HEK293T (cell line): ENCODE measurements at regions not wholly inside any gene's neighbourhood (a gene's known extent, or its start where the extent isn't known, plus 50 kb on each side); places are given as distances from the start of the nearest gene placed in this dataset.
"Not testable (repeated sequence)": the region's sequence is repeated elsewhere in the genome, so short reads cannot be mapped to it uniquely, and the experiment has no call there.

Experiments
- CTCF ChIA-PET: fragments of 350-600 bp; formaldehyde crosslinking; extraction: SDS; loops from one replicate; lab custom pipeline; 2021; ENCODE audit warnings: antibody characterized with exemption, inconsistent platforms; lab: Yijun Ruan, JAX
- POLR2A ChIA-PET: fragments of 350-600 bp; formaldehyde crosslinking; extraction: SDS; loops from one replicate; lab custom pipeline; 2020; ENCODE audit warnings: antibody characterized with exemption, inconsistent platforms; lab: Yijun Ruan, JAX
- DNase-seq: peaks from one replicate; pipeline ENCODE4 v3.0.0; 2012; ENCODE audit warnings: mixed read lengths; ENCODE audit errors: extremely low spot score
- ARNT ChIP-seq: fragments of 450-650 bp; IDR thresholded peaks from 2 replicates; pipeline ENCODE4 v1.6.1; 2017; ENCODE audit warnings: mild to moderate bottlenecking
- BHLHE40 ChIP-seq: fragments of 450-650 bp; IDR thresholded peaks from 2 replicates; pipeline ENCODE4 v1.6.1; 2016; ENCODE audit warnings: mild to moderate bottlenecking, moderate library complexity, borderline replicate concordance
- CTBP1 ChIP-seq: fragments of 450-650 bp; IDR thresholded peaks from 2 replicates; pipeline ENCODE4 v1.6.1; 2016; ENCODE audit warnings: borderline replicate concordance
- FOXA1 ChIP-seq: fragments of 450-650 bp; IDR thresholded peaks from 2 replicates; pipeline ENCODE4 v1.6.1; 2016; ENCODE audit warnings: mild to moderate bottlenecking
- FOXK2 ChIP-seq: fragments of 450-650 bp; IDR thresholded peaks from 2 replicates; pipeline ENCODE4 v1.6.1; 2016; ENCODE audit warnings: mild to moderate bottlenecking
- FOXM1 ChIP-seq: fragments of 450-650 bp; IDR thresholded peaks from 2 replicates; pipeline ENCODE4 v1.6.1; 2017; ENCODE audit warnings: mild to moderate bottlenecking, borderline replicate concordance
- HDGF ChIP-seq: fragments of 450-650 bp; IDR thresholded peaks from 2 replicates; pipeline ENCODE4 v1.6.1; 2017; ENCODE audit warnings: antibody characterized with exemption, borderline replicate concordance
- L3MBTL2 ChIP-seq: fragments of 450-650 bp; conservative IDR thresholded peaks from 2 replicates; pipeline ENCODE4 v1.6.1; 2016; ENCODE audit warnings: mild to moderate bottlenecking
- LEF1 ChIP-seq: fragments of 450-650 bp; IDR thresholded peaks from 2 replicates; pipeline ENCODE4 v1.6.1; 2017; ENCODE audit warnings: mild to moderate bottlenecking, borderline replicate concordance
- NFRKB ChIP-seq: fragments of 450-650 bp; IDR thresholded peaks from 2 replicates; pipeline ENCODE4 v1.6.1; 2016; ENCODE audit warnings: mild to moderate bottlenecking, moderate library complexity
- PKNOX1 ChIP-seq: fragments of 450-650 bp; IDR thresholded peaks from 2 replicates; pipeline ENCODE4 v1.6.1; 2016
- SP1 ChIP-seq: fragments of 450-650 bp; IDR thresholded peaks from 2 replicates; pipeline ENCODE4 v1.6.1; 2017
- SUZ12 ChIP-seq: fragments of 450-650 bp; IDR thresholded peaks from 2 replicates; pipeline ENCODE4 v1.6.1; 2016; ENCODE audit warnings: mild to moderate bottlenecking
- TARDBP ChIP-seq: fragments of 450-650 bp; IDR thresholded peaks from 2 replicates; pipeline ENCODE4 v1.6.1; 2016
- ZNF384 ChIP-seq: fragments of 450-650 bp; IDR thresholded peaks from 2 replicates; pipeline ENCODE4 v1.6.1; 2016

DNA sequence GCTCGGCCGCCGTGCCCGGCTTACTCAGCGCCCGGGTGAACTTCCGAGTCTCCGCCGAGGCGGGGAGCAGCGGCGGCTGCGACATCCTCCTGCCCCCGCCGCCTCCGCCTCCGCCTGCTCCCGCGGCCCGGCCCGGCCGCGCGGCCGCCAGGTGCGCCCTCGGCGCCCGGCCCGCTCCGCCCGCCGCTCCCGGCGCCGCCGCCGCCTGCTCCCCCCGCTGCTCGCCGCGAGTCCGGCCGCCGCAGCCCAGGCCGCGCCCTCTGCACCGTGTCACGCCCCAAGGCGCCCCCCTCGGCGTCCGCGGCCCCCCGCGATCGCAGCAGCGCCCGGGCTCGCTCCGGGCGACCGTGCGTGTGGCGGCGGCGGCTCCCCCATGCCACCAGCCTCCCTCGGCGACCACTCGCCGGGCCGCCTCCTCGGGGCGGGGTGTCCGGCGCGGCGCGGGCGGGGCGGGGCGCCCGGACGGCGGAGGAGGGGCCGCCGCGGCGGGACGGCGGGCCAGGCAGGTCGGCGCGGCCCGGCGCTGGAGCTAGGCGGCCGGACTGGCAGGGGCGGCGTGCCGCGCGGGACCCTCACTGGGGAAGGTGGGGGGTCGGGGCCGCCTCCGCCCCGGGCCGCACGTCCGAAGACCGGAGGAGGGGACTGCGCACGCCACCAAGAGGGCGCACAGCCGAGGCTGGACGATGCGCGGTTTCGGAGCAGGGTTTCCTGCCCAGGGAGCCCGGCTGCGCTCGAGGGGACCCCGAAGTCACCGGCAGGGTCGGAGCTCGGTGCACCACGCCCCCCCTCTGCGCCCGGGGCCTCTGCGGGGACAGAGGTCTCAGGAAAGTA lies 108.6 kb upstream of the DOCK9 start:
- POLR2A ChIA-PET, result interaction anchor here (1.2 to 1.5 kb wide), 2 partner anchors 13 to 31 kb away, joined by 3 read pairs; no protein-coding TSS in a partner anchor
- DNase-seq, result peak; percentile 59
- TF ChIP-seq FOXM1, result 0 out of 2 replicates have a peak, but pooled peaks have one; percentile 11
- TF ChIP-seq NFRKB, result no peak
- CTCF ChIA-PET, result interaction anchor here (0.6 to 1.1 kb wide), 2 partner anchors 18 to 244 kb away, joined by 3 read pairs; no protein-coding TSS in a partner anchor

DNA sequence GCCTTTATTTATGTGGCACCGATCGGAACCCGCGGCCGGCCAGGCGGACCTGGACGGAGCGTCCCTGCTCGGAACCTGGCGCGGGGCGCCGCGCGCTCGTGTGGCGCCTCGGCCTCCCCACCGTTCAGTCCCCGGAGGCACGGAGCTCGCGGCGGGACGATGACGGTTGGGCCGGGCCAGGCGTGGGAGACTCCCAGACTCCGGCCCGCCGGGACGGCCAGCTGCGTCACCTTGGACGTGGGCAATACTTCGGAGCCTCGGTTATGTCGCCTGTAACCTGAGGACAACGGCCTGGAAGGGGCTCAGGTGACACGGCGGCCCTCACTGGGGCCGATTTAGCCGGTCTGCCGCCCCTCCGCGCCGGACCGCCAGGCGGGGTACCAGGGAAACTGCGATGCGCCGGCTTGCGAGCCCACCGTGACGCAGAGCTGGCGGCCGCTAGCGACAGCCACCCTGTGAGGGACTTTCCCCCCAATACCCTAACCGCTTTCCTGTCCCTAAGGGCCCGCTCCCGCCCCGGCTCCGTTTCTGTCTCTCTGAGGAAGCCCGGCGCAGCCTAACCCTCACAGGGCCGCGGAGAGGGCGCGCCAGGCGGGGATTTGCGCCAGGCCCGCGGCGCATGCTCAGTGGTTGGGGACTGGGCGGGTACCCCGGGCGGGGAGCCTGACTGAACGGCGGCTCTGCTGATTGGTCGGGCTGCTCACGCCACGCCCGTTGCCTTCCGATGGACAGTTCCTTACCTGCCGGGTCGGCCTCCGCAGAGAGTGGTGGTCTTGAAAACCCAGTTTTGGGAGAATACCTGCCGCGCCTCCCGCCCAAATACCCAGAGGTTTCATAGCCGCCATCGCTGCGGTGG lies 109.5 kb upstream of the DOCK9 start:
- peak; percentile 94 for DNase-seq
- TF ChIP-seq TARDBP (no peak), L3MBTL2 (peak; percentile 45), PKNOX1 (peak; percentile 37; the same call in 1 of the 2 replicates)
- ChIA-PET CTCF (interaction anchor here (1.1 kb wide), 1 partner anchor 19 kb away, joined by 3 read pairs; no protein-coding TSS in a partner anchor), POLR2A (interaction anchor here (0.6 to 1.5 kb wide), 3 partner anchors 13 to 75 kb away, joined by 3 read pairs; no protein-coding TSS in a partner anchor)

GRCh38 chr13:99087954-99088491 lies 110.2 kb upstream of the DOCK9 start:
- CTCF ChIA-PET, result no interaction called here
- DNase-seq, result no peak
- POLR2A ChIA-PET, result interaction anchor here (0.6 kb wide), 1 partner anchor 75 kb away, joined by 3 read pairs; no protein-coding TSS in a partner anchor
- no peak for TF ChIP-seq SUZ12
- no peak for TF ChIP-seq SP1
- no peak for TF ChIP-seq TARDBP
- TF ChIP-seq FOXM1, result no peak
- no peak for TF ChIP-seq NFRKB
- no peak for TF ChIP-seq PKNOX1

- CTCF ChIA-PET, result no interaction called here
- no peak for DNase-seq
- POLR2A ChIA-PET, result no interaction called here
- TF ChIP-seq NFRKB, result no peak
These were observed 106.7 kb upstream of the UBAC2 start for GRCh38 chr13:99093997-99094396.

GRCh38 chr13:99101831-99102230 lies 98.8 kb upstream of the UBAC2 start:
- POLR2A ChIA-PET, CTCF ChIA-PET, DNase-seq: not testable (repeated sequence)

DNA sequence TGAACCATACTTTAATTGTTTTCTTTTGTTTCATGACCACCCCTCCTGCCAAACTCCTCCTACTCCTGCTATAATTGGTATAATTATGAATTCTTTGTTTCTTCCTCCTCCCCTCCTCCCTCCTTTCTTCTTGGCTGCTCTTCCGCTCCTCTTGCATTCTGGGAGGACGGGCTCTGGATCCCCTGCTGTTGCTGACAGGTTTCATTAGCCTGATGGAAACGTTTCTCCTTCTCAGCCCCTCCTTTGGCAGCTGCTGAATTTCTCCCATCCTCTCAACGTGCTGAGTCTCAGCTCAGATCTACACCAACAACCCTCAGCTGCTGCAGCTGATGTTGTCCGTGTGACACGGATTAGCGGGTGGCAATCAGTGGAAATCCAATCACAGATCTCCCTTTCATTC lies 97.1 kb upstream of the UBAC2 start:
- DNase-seq, result peak; percentile 23
- POLR2A ChIA-PET, result no interaction called here
- CTCF ChIA-PET, result no interaction called here
- peak; percentile 81 for TF ChIP-seq PKNOX1
- TF ChIP-seq FOXK2, result no peak

GRCh38 chr13:99104396-99104795 lies 96.3 kb upstream of the UBAC2 start:
- CTCF ChIA-PET, result no interaction called here
- DNase-seq, result no peak
- no peak for TF ChIP-seq NFRKB
- no peak for TF ChIP-seq HDGF
- TF ChIP-seq TARDBP, result no peak
- no peak for TF ChIP-seq FOXA1
- no peak for TF ChIP-seq CTBP1
- no peak for TF ChIP-seq L3MBTL2
- no peak for TF ChIP-seq SP1
- no peak for TF ChIP-seq PKNOX1
- TF ChIP-seq FOXK2, result no peak
- no peak for TF ChIP-seq ZNF384
- no peak for TF ChIP-seq LEF1
- TF ChIP-seq SUZ12, result no peak
- TF ChIP-seq ARNT, result no peak
- TF ChIP-seq BHLHE40, result no peak
- POLR2A ChIA-PET, result no interaction called here
